Smooth muscle cell (in vitro differentiated cells): ENCODE measurements at regions not wholly inside any gene's neighbourhood (a gene's known extent, or its start where the extent isn't known, plus 50 kb on each side); places are given as distances from the start of the nearest gene placed in this dataset.

Experiments
- DNase-seq: peaks from one replicate; lab custom pipeline; 2025; ENCODE audit not compliant: unreplicated experiment; lab: John Stamatoyannopoulos, UW
- H2AFZ ChIP-seq: fragments of 200-600 bp; sonication (generic); 2 replicates; pipeline ENCODE4 v1.6.0; 2016; ENCODE audit warnings: antibody characterized with exemption, low read depth, mild to moderate bottlenecking
- H3F3A ChIP-seq: fragments of 200-600 bp; sonication (generic); 2 replicates; pipeline ENCODE4 v1.6.0; 2017; ENCODE audit warnings: antibody characterized with exemption, low read depth
- H3K27ac ChIP-seq: fragments of 200-600 bp; sonication (generic); 2 replicates; pipeline ENCODE4 v1.5.1; 2016; ENCODE audit warnings: low read depth, mild to moderate bottlenecking
- H3K27me3 ChIP-seq: fragments of 200-600 bp; sonication (generic); 2 replicates; pipeline ENCODE4 v1.6.1; 2016; ENCODE audit warnings: low read depth, mild to moderate bottlenecking
- H3K36me3 ChIP-seq: fragments of 200-600 bp; sonication (generic); 2 replicates; pipeline ENCODE4 v1.5.1; 2016; ENCODE audit warnings: low read depth
- H3K4me1 ChIP-seq: fragments of 200-600 bp; sonication (generic); 2 replicates; pipeline ENCODE4 v1.5.1; 2016; ENCODE audit warnings: low read depth
- H3K4me2 ChIP-seq: fragments of 200-600 bp; sonication (generic); 2 replicates; pipeline ENCODE4 v1.6.0; 2016; ENCODE audit warnings: mild to moderate bottlenecking
- H3K4me3 ChIP-seq: fragments of 200-600 bp; sonication (generic); 2 replicates; pipeline ENCODE4 v1.5.1; 2016; ENCODE audit warnings: mild to moderate bottlenecking
- H3K79me2 ChIP-seq: fragments of 200-600 bp; sonication (generic); 2 replicates; pipeline ENCODE4 v1.6.0; 2016; ENCODE audit warnings: low read depth, mild to moderate bottlenecking
- H3K9ac ChIP-seq: fragments of 200-600 bp; sonication (generic); 2 replicates; pipeline ENCODE4 v1.6.0; 2016; ENCODE audit warnings: low read depth
- H3K9me3 ChIP-seq: fragments of 200-600 bp; sonication (generic); replicated peaks from 2 replicates; pipeline ENCODE4 v1.5.1; 2016; ENCODE audit warnings: low read depth
- H4K20me1 ChIP-seq: fragments of 200-600 bp; sonication (generic); 2 replicates; pipeline ENCODE4 v1.6.0; 2016; ENCODE audit warnings: low read depth
- CTCF ChIP-seq: fragments of 200-600 bp; sonication (generic); IDR thresholded peaks from 2 replicates; pipeline ENCODE4 v1.5.1; 2017; ENCODE audit warnings: borderline replicate concordance, mild to moderate bottlenecking, antibody characterized with exemption; ENCODE audit not compliant: insufficient read depth, poor library complexity, severe bottlenecking
- WGBS: methylation state at CpG from one replicate; pipeline ENCODE4 v1.1.7; 2016; ENCODE audit warnings: low lambda C conversion rate; 5-methylcytosine and 5-hydroxymethylcytosine counted together

- Histone ChIP-seq H3K36me3 (no peaks in the 10 kb centered on the region), H4K20me1 (no peaks in the 10 kb centered on the region), H3F3A (no peaks in the 10 kb centered on the region), H3K4me3 (no peak overlapping the region), H3K4me2 (no peak overlapping the region), H3K27me3 (no peaks in the 10 kb centered on the region), H3K9ac (no peak overlapping the region), H3K4me1 (no peaks in the 10 kb centered on the region), H3K27ac (no peak overlapping the region), H3K79me2 (no peaks in the 10 kb centered on the region), H2AFZ (no peak overlapping the region), H3K9me3 (no peaks in the 10 kb centered on the region)
- no peak for TF ChIP-seq CTCF
- WGBS, result 95% methylated on average over 2 of the region's 2 CpGs
- no peak for DNase-seq
Measured at GRCh38 chr5:18630458-18631045, 996.3 kb downstream of the TAF11L14 start.

DNA sequence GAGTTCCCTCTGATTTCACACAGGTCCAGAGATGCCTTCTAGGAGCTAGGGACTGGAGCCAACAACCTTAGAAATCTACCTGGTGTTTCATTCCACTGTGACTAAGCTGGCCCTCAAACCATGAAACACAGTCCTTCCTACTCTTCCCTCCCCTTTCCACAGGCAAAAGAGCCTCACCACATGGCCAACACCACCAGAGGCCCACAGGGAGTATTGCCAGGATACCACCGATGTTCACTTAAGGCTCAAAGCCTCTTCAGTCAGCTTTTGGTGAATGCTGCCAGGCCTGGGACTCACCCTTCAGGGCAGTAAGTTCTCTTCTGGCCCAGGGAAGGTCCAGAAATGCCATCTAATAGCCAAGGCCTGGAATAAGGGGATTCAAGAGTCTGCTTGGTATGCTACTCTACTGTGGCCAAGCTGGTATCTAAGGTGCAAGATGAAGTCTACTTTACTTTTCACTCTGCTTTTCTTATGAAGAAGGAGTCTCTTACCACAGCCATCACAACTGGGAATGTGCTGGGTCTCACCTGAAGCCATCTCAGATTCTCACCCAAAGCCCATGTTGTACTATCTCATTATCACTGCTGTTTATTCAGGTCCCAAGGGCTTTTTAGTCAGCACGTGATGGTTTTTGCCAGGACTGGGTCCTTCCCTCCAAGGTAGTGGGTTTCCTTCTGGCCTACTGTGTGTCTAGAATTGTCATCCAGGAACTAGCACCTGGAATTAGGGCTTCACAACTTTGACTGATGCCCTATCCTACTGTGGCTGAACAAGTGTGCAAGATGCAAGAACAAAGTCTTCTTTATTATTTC lies 1018.4 kb downstream of the TAF11L14 start:
- Histone ChIP-seq H3K79me2 (no peaks in the 10 kb centered on the region), H3K4me1 (no peaks in the 10 kb centered on the region), H3K9me3 (no peaks in the 10 kb centered on the region), H3K27ac (no peak overlapping the region), H2AFZ (no peak overlapping the region), H4K20me1 (no peaks in the 10 kb centered on the region), H3K27me3 (no peaks in the 10 kb centered on the region), H3K4me3 (no peak overlapping the region), H3K36me3 (no peaks in the 10 kb centered on the region), H3F3A (no peaks in the 10 kb centered on the region), H3K4me2 (no peak overlapping the region), H3K9ac (no peak overlapping the region)
- TF ChIP-seq CTCF, result no peak
- DNase-seq, result no peak
- WGBS, result 94% methylated on average over 2 of the region's 2 CpGs

GRCh38 chr5:18653216-18653752 lies 1019.0 kb downstream of the TAF11L14 start:
- H4K20me1 ChIP-seq, result no peaks in the 10 kb centered on the region
- WGBS, result 100% methylated on average over 1 of the region's 1 CpG
- H3K79me2 ChIP-seq, result no peaks in the 10 kb centered on the region
- no peaks in the 10 kb centered on the region for H3F3A ChIP-seq
- no peak overlapping the region for H3K27ac ChIP-seq
- H3K4me2 ChIP-seq, result no peak overlapping the region
- no peaks in the 10 kb centered on the region for H3K36me3 ChIP-seq
- DNase-seq, result no peak
- no peaks in the 10 kb centered on the region for H3K9me3 ChIP-seq
- no peak overlapping the region for H3K4me3 ChIP-seq
- TF ChIP-seq CTCF, result no peak
- H2AFZ ChIP-seq, result no peak overlapping the region
- H3K27me3 ChIP-seq, result no peaks in the 10 kb centered on the region
- no peaks in the 10 kb centered on the region for H3K4me1 ChIP-seq
- H3K9ac ChIP-seq, result no peak overlapping the region
